ENCODE measurements at regions not wholly inside any gene's neighbourhood (a gene's known extent, or its start where the extent isn't known, plus 50 kb on each side); places are given as distances from the start of the nearest gene placed in this dataset.

DNA sequence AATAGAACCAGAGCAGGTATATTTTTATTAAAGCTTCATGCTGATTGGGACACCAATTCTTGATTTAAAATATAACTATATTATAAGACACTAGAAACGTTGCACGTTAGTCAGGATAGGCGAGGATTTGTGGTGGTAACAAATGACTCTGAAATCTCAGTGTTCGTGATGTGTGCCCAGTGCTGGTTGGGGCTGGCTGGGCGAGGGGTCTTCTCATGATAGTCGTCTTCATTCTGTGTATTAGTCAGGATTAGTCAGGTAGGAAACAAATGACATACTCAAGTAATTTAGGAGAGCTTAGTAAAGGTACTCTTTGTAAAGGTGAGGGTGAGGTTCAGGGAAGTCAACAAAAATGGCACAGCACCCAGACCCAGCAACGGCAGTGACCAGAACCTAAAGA lies 73.9 kb upstream of the HIF1A start:
- Histone ChIP-seq H2AFZ (no peak overlapping the region), H3K4me2 (no peak overlapping the region), H3K4me1 (ENCODE audit: insufficient read depth) (no peaks in the 10 kb centered on the region), H3K27me3 (ENCODE audit: insufficient read depth) (no peaks in the 10 kb centered on the region), H3K36me3 (ENCODE audit: insufficient read depth) (no peaks in the 10 kb centered on the region), H3K27ac (ENCODE audit: low read depth) (no peak overlapping the region), H3F3A (replicated peaks; ENCODE audit: low read depth) (no peaks in the 10 kb centered on the region), H4K20me1 (replicated peaks; ENCODE audit: insufficient read depth) (no peaks in the 10 kb centered on the region), H3K4me3 (no peak overlapping the region), H3K9me2 (ENCODE audit: insufficient read depth) (0 out of 2 replicates have a peak, but pooled peaks cover 7% of the 10 kb centered on the region), H3K79me2 (replicated peaks; ENCODE audit: insufficient read depth) (no peaks in the 10 kb centered on the region)
- TF ChIP-seq EZH2phosphoT487 (IDR thresholded peaks at IDR 0.05; ENCODE audit: unreplicated experiment), result no peak
- TF ChIP-seq NANOG (IDR thresholded peaks at IDR 0.05; ENCODE audit: borderline replicate concordance), result no peak
- TF ChIP-seq JUNB (IDR thresholded peaks at IDR 0.05; ENCODE audit: unreplicated experiment), result no peak
- TF ChIP-seq STAT1 (IDR thresholded peaks at IDR 0.05; ENCODE audit: unreplicated experiment), result no peak
- no peak for TF ChIP-seq CTCF (conservative IDR thresholded peaks at IDR 0.05; ENCODE audit: low read depth in 2 of 2)
- TF ChIP-seq ZNF114 (CRISPR knock-in tag; IDR thresholded peaks at IDR 0.05), result no peak
- TF ChIP-seq CREB1 (CRISPR knock-in tag; IDR thresholded peaks at IDR 0.05; ENCODE audit: low read depth), result no peak
- no peak for ATAC-seq
- Mint-ChIP-seq H3K36me3 (ENCODE audit: low read depth) (no peaks in the 10 kb centered on the region; the same call in 2 of the 3 replicates), H3K27me3 (ENCODE audit: insufficient read depth, low read depth, poor library complexity) (no peaks in the 10 kb centered on the region), H3K27ac (no peak overlapping the region), H3K4me3 (no peak overlapping the region), H3K9me3 (no peaks in the 10 kb centered on the region; the same call in 2 of the 3 replicates), H3K4me1 (no peaks in the 10 kb centered on the region; the same call in 2 of the 3 replicates)
- DNase-seq (ENCODE audit: low spot score), result no peak

DNA sequence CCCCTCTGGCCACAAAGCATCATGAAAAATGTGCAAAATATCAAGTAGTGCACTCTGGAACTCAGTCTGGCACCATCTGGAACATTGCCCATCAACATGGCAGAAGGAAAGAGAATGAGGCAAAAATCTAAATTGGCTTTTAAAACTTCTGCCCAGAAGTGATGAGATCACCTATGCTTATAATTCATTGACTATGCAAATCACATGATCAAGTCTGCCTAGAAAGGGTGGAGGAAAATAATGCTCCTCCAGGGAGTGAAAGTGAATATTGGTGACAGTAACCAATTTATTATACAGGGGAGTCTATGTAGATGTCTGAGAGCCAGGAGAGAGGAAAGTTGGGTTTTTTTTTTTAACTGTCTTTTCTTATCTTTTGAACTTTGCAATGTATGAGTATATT lies 73.3 kb upstream of the HIF1A start:
- H3K4me1 ChIP-seq (ENCODE audit: insufficient read depth), result no peaks in the 10 kb centered on the region

More for the DNA sequence above, 73.3 kb upstream of the HIF1A start:
- no peaks in the 10 kb centered on the region for H3K27me3 Mint-ChIP-seq (ENCODE audit: insufficient read depth, low read depth, poor library complexity)
- TF ChIP-seq ZNF114 (CRISPR knock-in tag; IDR thresholded peaks at IDR 0.05), result no peak
- TF ChIP-seq ZNF462 (CRISPR knock-in tag; IDR thresholded peaks at IDR 0.05), result no peak
- Histone ChIP-seq H4K20me1 (replicated peaks; ENCODE audit: insufficient read depth) (no peaks in the 10 kb centered on the region), H3K36me3 (ENCODE audit: insufficient read depth) (no peaks in the 10 kb centered on the region), H3K27ac (ENCODE audit: low read depth) (no peak overlapping the region), H2AFZ (no peak overlapping the region), H3K27me3 (ENCODE audit: insufficient read depth) (no peaks in the 10 kb centered on the region), H3K9me2 (ENCODE audit: insufficient read depth) (0 out of 2 replicates have a peak, but pooled peaks cover 7% of the 10 kb centered on the region), H3K79me2 (replicated peaks; ENCODE audit: insufficient read depth) (no peaks in the 10 kb centered on the region), H3K4me3 (no peak overlapping the region), H3F3A (replicated peaks; ENCODE audit: low read depth) (no peaks in the 10 kb centered on the region), H3K4me2 (no peak overlapping the region)
- H3K9me3 Mint-ChIP-seq, result no peaks in the 10 kb centered on the region; the same call in 2 of the 3 replicates
- H3K27ac Mint-ChIP-seq, result no peak overlapping the region
- H3K36me3 Mint-ChIP-seq (ENCODE audit: low read depth), result no peaks in the 10 kb centered on the region; the same call in 2 of the 3 replicates
- no peaks in the 10 kb centered on the region; the same call in 2 of the 3 replicates for H3K4me1 Mint-ChIP-seq
- no peak overlapping the region for H3K4me3 Mint-ChIP-seq
- DNase-seq (ENCODE audit: low spot score) (no peak), ATAC-seq (no peak)
